NCI-H748 (cell line): ENCODE measurements at regions not wholly inside any gene's neighbourhood (a gene's known extent, or its start where the extent isn't known, plus 50 kb on each side); places are given as distances from the start of the nearest gene placed in this dataset.
"Not testable (repeated sequence)": the region's sequence is repeated elsewhere in the genome, so short reads cannot be mapped to it uniquely, and the experiment has no call there.

ENCODE experiments used
- DNase-seq: peaks from one replicate; lab custom pipeline; 2025; ENCODE audit not compliant: unreplicated experiment; lab: John Stamatoyannopoulos, UW

GRCh38 chr17:62322313-62322712 is 58.0 kb upstream of the EFCAB3 start:
- DNase-seq: no peak

- no peak for DNase-seq
These were observed 58.9 kb upstream of the EFCAB3 start for GRCh38 chr17:62321451-62321850.

GRCh38 chr17:62319846-62320245 is 60.5 kb upstream of the EFCAB3 start:
- no peak for DNase-seq

- no peak for DNase-seq
These were observed 71.0 kb upstream of the EFCAB3 start for GRCh38 chr17:62309396-62309795.

GRCh38 chr17:62307196-62307595 is 73.2 kb upstream of the EFCAB3 start:
- DNase-seq: no peak

GRCh38 chr17:62303476-62303875 is 76.9 kb upstream of the EFCAB3 start:
- no peak for DNase-seq

GRCh38 chr17:62300697-62301096 is 79.7 kb upstream of the EFCAB3 start:
- DNase-seq: no peak

- DNase-seq: not testable (repeated sequence)
These were observed 105.1 kb upstream of the EFCAB3 start for GRCh38 chr17:62275290-62275689.

GRCh38 chr17:62268361-62268760 is 112.0 kb upstream of the EFCAB3 start:
- DNase-seq: not testable (repeated sequence)

- DNase-seq: not testable (repeated sequence)
These were observed 115.4 kb upstream of the EFCAB3 start for GRCh38 chr17:62264974-62265373.

- not testable (repeated sequence) for DNase-seq
These were observed 124.6 kb upstream of the EFCAB3 start for GRCh38 chr17:62255791-62256190.

GRCh38 chr17:62242076-62242475 is 138.3 kb upstream of the EFCAB3 start:
- DNase-seq: not testable (repeated sequence)

GRCh38 chr17:62239569-62239968 is 140.8 kb upstream of the EFCAB3 start:
- peak; percentile 12 for DNase-seq

- not testable (repeated sequence) for DNase-seq
These were observed 141.6 kb upstream of the EFCAB3 start for GRCh38 chr17:62238551-62239338.

GRCh38 chr17:62233822-62234481 is 146.4 kb upstream of the EFCAB3 start:
- DNase-seq: not testable (repeated sequence)

GRCh38 chr17:62231293-62231692 is 149.1 kb upstream of the EFCAB3 start:
- not testable (repeated sequence) for DNase-seq

- DNase-seq: not testable (repeated sequence)
These were observed 153.6 kb upstream of the EFCAB3 start for GRCh38 chr17:62226610-62227240.

- DNase-seq: not testable (repeated sequence)
These were observed 156.8 kb upstream of the EFCAB3 start for GRCh38 chr17:62223585-62223984.

- DNase-seq: no peak
These were observed 154.3 kb upstream of the MED13 start for GRCh38 chr17:62219221-62219899.

GRCh38 chr17:62216847-62217246 is 151.8 kb upstream of the MED13 start:
- DNase-seq: no peak

GRCh38 chr17:62215891-62216290 is 150.8 kb upstream of the MED13 start:
- DNase-seq: not testable (repeated sequence)
